ENCODE measurements at regions not wholly inside any gene's neighbourhood (a gene's known extent, or its start where the extent isn't known, plus 50 kb on each side); places are given as distances from the start of the nearest gene placed in this dataset.
"Not testable (repeated sequence)": the region's sequence is repeated elsewhere in the genome, so short reads cannot be mapped to it uniquely, and the experiment has no call there.

DNA sequence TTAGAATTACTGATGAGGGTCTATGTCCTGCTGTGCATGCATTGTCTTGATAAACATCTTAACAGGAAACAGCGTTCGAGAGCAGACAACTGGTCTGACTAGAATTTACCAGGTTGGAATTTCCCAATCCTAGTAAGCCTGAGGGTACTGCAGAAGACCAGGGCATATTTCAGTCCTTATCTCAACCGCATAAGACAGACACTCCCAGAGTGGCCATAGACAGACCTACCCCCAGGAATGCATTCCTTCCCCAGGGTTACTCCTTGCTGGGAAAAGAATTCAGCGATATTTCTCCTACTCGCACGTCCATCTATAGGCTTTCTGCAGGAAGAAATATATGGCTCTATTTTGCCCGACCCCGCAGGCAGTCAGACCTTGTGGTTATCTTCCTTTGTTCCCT is 406.4 kb upstream of the CNTNAP5 start:
- TF ChIP-seq, protein P1, sequence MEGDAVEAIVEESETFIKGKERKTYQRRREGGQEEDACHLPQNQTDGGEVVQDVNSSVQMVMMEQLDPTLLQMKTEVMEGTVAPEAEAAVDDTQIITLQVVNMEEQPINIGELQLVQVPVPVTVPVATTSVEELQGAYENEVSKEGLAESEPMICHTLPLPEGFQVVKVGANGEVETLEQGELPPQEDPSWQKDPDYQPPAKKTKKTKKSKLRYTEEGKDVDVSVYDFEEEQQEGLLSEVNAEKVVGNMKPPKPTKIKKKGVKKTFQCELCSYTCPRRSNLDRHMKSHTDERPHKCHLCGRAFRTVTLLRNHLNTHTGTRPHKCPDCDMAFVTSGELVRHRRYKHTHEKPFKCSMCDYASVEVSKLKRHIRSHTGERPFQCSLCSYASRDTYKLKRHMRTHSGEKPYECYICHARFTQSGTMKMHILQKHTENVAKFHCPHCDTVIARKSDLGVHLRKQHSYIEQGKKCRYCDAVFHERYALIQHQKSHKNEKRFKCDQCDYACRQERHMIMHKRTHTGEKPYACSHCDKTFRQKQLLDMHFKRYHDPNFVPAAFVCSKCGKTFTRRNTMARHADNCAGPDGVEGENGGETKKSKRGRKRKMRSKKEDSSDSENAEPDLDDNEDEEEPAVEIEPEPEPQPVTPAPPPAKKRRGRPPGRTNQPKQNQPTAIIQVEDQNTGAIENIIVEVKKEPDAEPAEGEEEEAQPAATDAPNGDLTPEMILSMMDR (IDR thresholded peaks at IDR 0.05): not testable (repeated sequence)
- not testable (repeated sequence) for TF ChIP-seq SIN3A (IDR thresholded peaks at IDR 0.05; ENCODE audit: borderline replicate concordance, insufficient read depth, low read depth, low read length); POLR2AphosphoS5 (IDR thresholded peaks at IDR 0.05; ENCODE audit: low read depth, low read length); TCF7L2 (IDR thresholded peaks at IDR 0.05; ENCODE audit: low read depth, low read length)

Data from Panc1 (cell line).